Large intestine (tissue), 3 donors: ENCODE measurements at regions not wholly inside any gene's neighbourhood (a gene's known extent, or its start where the extent isn't known, plus 50 kb on each side); places are given as distances from the start of the nearest gene placed in this dataset.
A peak's percentile ranks its signal among the peaks of the same experiment; 100 is the strongest.

Experiments
- DNase-seq, 2 donors: peaks; one replicate each; pipeline versions ENCODE4 v3.0.0 to v3.0.0-alpha.2; 2013
- H3K27ac ChIP-seq: one replicate; pipeline ENCODE4 v1.5.1; 2013; ENCODE audit warnings: low read length
- H3K27me3 ChIP-seq: 2 replicates; pipeline ENCODE4 v1.6.1; 2013; ENCODE audit warnings: low read length; ENCODE audit not compliant: control insufficient read depth, insufficient read depth
- H3K36me3 ChIP-seq: 2 replicates; pipeline ENCODE4 v1.6.1; 2013; ENCODE audit warnings: low read length; ENCODE audit not compliant: control insufficient read depth, insufficient read depth
- H3K4me1 ChIP-seq: one replicate; pipeline ENCODE4 v1.6.1; 2013; ENCODE audit warnings: low read length; ENCODE audit not compliant: control insufficient read depth, insufficient read depth
- H3K4me3 ChIP-seq: one replicate; pipeline ENCODE4 v1.5.1; 2013; ENCODE audit warnings: low read length
- H3K9me3 ChIP-seq: one replicate; pipeline ENCODE4 v1.6.1; 2013; ENCODE audit warnings: mild to moderate bottlenecking, low read depth, low read length, moderate library complexity; ENCODE audit not compliant: control insufficient read depth
- WGBS: methylation state at CpG from one replicate; pipeline ENCODE4 v1.1.5; 2013; ENCODE audit warnings: low lambda C conversion rate; ENCODE audit not compliant: insufficient coverage; 5-methylcytosine and 5-hydroxymethylcytosine counted together

GRCh38 chr7:66413379-66414114 lies 208.4 kb downstream of the TPST1 start:
- H3K36me3 ChIP-seq = peaks cover 5% of the 10 kb centered on the region
- H3K27ac ChIP-seq = peak overlapping the region; percentile 58
- DNase-seq = peak; percentile 89 to 90
- WGBS = no CpG with 5 or more reads among the region's 49 CpGs
- peaks cover 7% of the 10 kb centered on the region for H3K4me1 ChIP-seq
- H3K9me3 ChIP-seq = no peaks in the 10 kb centered on the region
- peak overlapping the region; percentile 59 for H3K4me3 ChIP-seq
- no peaks in the 10 kb centered on the region for H3K27me3 ChIP-seq

GRCh38 chr7:66415659-66416265 lies 210.6 kb downstream of the TPST1 start:
- Histone ChIP-seq H3K9me3 (no peaks in the 10 kb centered on the region), H3K4me1 (peaks cover 7% of the 10 kb centered on the region), H3K36me3 (peaks cover 2% of the 10 kb centered on the region), H3K27ac (no peak overlapping the region), H3K4me3 (no peak overlapping the region), H3K27me3 (no peaks in the 10 kb centered on the region)
- DNase-seq = no peak
- 100% methylated on average over 1 of the region's 4 CpGs for WGBS

GRCh38 chr7:66418537-66418936 lies 210.1 kb upstream of the KCTD7 start:
- Histone ChIP-seq H3K36me3 (peaks cover 2% of the 10 kb centered on the region), H3K9me3 (no peaks in the 10 kb centered on the region), H3K27me3 (no peaks in the 10 kb centered on the region), H3K4me1 (peaks cover 4% of the 10 kb centered on the region), H3K27ac (no peak overlapping the region), H3K4me3 (no peak overlapping the region)
- DNase-seq = no peak
- WGBS = no CpG with 5 or more reads among the region's 3 CpGs

GRCh38 chr7:66419210-66419609 lies 209.5 kb upstream of the KCTD7 start:
- Histone ChIP-seq H3K9me3 (no peaks in the 10 kb centered on the region), H3K27ac (no peak overlapping the region), H3K36me3 (peaks cover 2% of the 10 kb centered on the region), H3K27me3 (no peaks in the 10 kb centered on the region), H3K4me1 (no peaks in the 10 kb centered on the region), H3K4me3 (no peak overlapping the region)
- WGBS = no CpG with 5 or more reads among the region's 3 CpGs
- DNase-seq = peak in 1 of 2 donors; percentile 30

GRCh38 chr7:66421830-66422475 lies 206.7 kb upstream of the KCTD7 start:
- no peaks in the 10 kb centered on the region for H3K9me3 ChIP-seq
- H3K36me3 ChIP-seq = peaks cover 9% of the 10 kb centered on the region
- H3K4me3 ChIP-seq = no peak overlapping the region
- no peaks in the 10 kb centered on the region for H3K4me1 ChIP-seq
- DNase-seq = no peak
- no peaks in the 10 kb centered on the region for H3K27me3 ChIP-seq
- H3K27ac ChIP-seq = no peak overlapping the region
- 100% methylated on average over 1 of the region's 8 CpGs for WGBS

GRCh38 chr7:66423729-66424128 lies 205.0 kb upstream of the KCTD7 start:
- Histone ChIP-seq H3K4me3 (no peak overlapping the region), H3K27me3 (no peaks in the 10 kb centered on the region), H3K4me1 (no peaks in the 10 kb centered on the region), H3K9me3 (no peaks in the 10 kb centered on the region), H3K36me3 (peaks cover 7% of the 10 kb centered on the region), H3K27ac (no peak overlapping the region)
- WGBS = no CpG with 5 or more reads among the region's 7 CpGs
- DNase-seq = no peak

- peak; percentile 19 to 49 for DNase-seq
- Histone ChIP-seq H3K9me3 (no peaks in the 10 kb centered on the region), H3K27me3 (no peaks in the 10 kb centered on the region), H3K4me1 (peaks cover 7% of the 10 kb centered on the region), H3K36me3 (peaks cover 7% of the 10 kb centered on the region), H3K27ac (no peak overlapping the region), H3K4me3 (no peak overlapping the region)
- no CpG with 5 or more reads among the region's 6 CpGs for WGBS
Observed at GRCh38 chr7:66426332-66426731, 202.3 kb upstream of the KCTD7 start.

GRCh38 chr7:66426996-66427395 lies 201.7 kb upstream of the KCTD7 start:
- no peak overlapping the region for H3K27ac ChIP-seq
- no peak overlapping the region for H3K4me3 ChIP-seq
- DNase-seq = no peak
- H3K9me3 ChIP-seq = no peaks in the 10 kb centered on the region
- no peaks in the 10 kb centered on the region for H3K27me3 ChIP-seq
- no CpG with 5 or more reads among the region's 5 CpGs for WGBS
- H3K4me1 ChIP-seq = peaks cover 7% of the 10 kb centered on the region
- peaks cover 7% of the 10 kb centered on the region for H3K36me3 ChIP-seq

GRCh38 chr7:66427956-66428355 lies 200.7 kb upstream of the KCTD7 start:
- peaks cover 7% of the 10 kb centered on the region for H3K4me1 ChIP-seq
- no CpG with 5 or more reads among the region's 7 CpGs for WGBS
- no peaks in the 10 kb centered on the region for H3K27me3 ChIP-seq
- no peak overlapping the region for H3K27ac ChIP-seq
- H3K36me3 ChIP-seq = peaks cover 7% of the 10 kb centered on the region
- H3K4me3 ChIP-seq = no peak overlapping the region
- H3K9me3 ChIP-seq = no peaks in the 10 kb centered on the region
- no peak for DNase-seq

- no peak for DNase-seq
- peaks cover 7% of the 10 kb centered on the region for H3K4me1 ChIP-seq
- WGBS = no CpG with 5 or more reads among the region's 4 CpGs
- no peaks in the 10 kb centered on the region for H3K27me3 ChIP-seq
- H3K4me3 ChIP-seq = no peak overlapping the region
- H3K27ac ChIP-seq = no peak overlapping the region
- H3K9me3 ChIP-seq = no peaks in the 10 kb centered on the region
- peaks cover 7% of the 10 kb centered on the region for H3K36me3 ChIP-seq
Observed at GRCh38 chr7:66429498-66430163, 199.1 kb upstream of the KCTD7 start.
